GM12873 (cell line): ENCODE measurements at regions not wholly inside any gene's neighbourhood (a gene's known extent, or its start where the extent isn't known, plus 50 kb on each side); places are given as distances from the start of the nearest gene placed in this dataset.

ENCODE experiments used
- CTCF ChIP-seq: IDR thresholded peaks from 2 replicates; pipeline ENCODE4 v1.5.1; 2012; ENCODE audit warnings: low read depth, mild to moderate bottlenecking, moderate library complexity, low read length, control low read depth; ENCODE audit not compliant: insufficient read depth; ENCODE audit errors: missing control alignments

GRCh38 chr5:63121471-63121870 is 542.9 kb downstream of the LRRC70 start:
- no peak for TF ChIP-seq CTCF

GRCh38 chr5:63118221-63118620 is 539.6 kb downstream of the LRRC70 start:
- no peak for TF ChIP-seq CTCF

GRCh38 chr5:63111891-63112290 is 533.3 kb downstream of the LRRC70 start:
- TF ChIP-seq CTCF = no peak

GRCh38 chr5:63101870-63102269 is 523.3 kb downstream of the LRRC70 start:
- no peak for TF ChIP-seq CTCF

GRCh38 chr5:63097286-63097685 is 518.7 kb downstream of the LRRC70 start:
- no peak for TF ChIP-seq CTCF

GRCh38 chr5:63094730-63095129 is 516.1 kb downstream of the LRRC70 start:
- no peak for TF ChIP-seq CTCF

- TF ChIP-seq CTCF = no peak
These were observed 510.5 kb downstream of the LRRC70 start for GRCh38 chr5:63089147-63089546.
